Activated CD4-positive, CD25-positive, alpha-beta regulatory T cell treated with anti-CD3 and anti-CD28 coated beads, Interleukin-2, amount 50 U/mL, for 72 hours (primary cell): ENCODE measurements at regions not wholly inside any gene's neighbourhood (a gene's known extent, or its start where the extent isn't known, plus 50 kb on each side); places are given as distances from the start of the nearest gene placed in this dataset.

Source experiments
- DNase-seq: peaks from one replicate; pipeline ENCODE4 v3.0.0; 2021

GRCh38 chr6:26294302-26294701 lies 70.7 kb upstream of the BTN3A2 start:
- DNase-seq, result no peak

GRCh38 chr6:26295691-26296555 lies 69.1 kb upstream of the BTN3A2 start:
- DNase-seq, result no peak

GRCh38 chr6:26296556-26296856 lies 68.5 kb upstream of the BTN3A2 start:
- no peak for DNase-seq

- DNase-seq, result no peak
These were observed 67.9 kb upstream of the BTN3A2 start for GRCh38 chr6:26296857-26297648.

- no peak for DNase-seq
These were observed 65.5 kb upstream of the BTN3A2 start for GRCh38 chr6:26299286-26300042.

GRCh38 chr6:26300043-26300331 lies 65.0 kb upstream of the BTN3A2 start:
- no peak for DNase-seq

- DNase-seq, result no peak
These were observed 64.6 kb upstream of the BTN3A2 start for GRCh38 chr6:26300359-26300758.

- DNase-seq, result no peak
These were observed 64.2 kb upstream of the BTN3A2 start for GRCh38 chr6:26300828-26301227.

- no peak for DNase-seq
These were observed 63.4 kb upstream of the BTN3A2 start for GRCh38 chr6:26301638-26302037.

- no peak for DNase-seq
These were observed 61.9 kb upstream of the BTN3A2 start for GRCh38 chr6:26302941-26303559.

GRCh38 chr6:26304213-26304796 lies 60.7 kb upstream of the BTN3A2 start:
- no peak for DNase-seq

GRCh38 chr6:26304797-26305640 lies 60.0 kb upstream of the BTN3A2 start:
- DNase-seq, result peak; percentile 66

- DNase-seq, result no peak
These were observed 59.4 kb upstream of the BTN3A2 start for GRCh38 chr6:26305641-26305969.

GRCh38 chr6:26306232-26306631 lies 58.8 kb upstream of the BTN3A2 start:
- DNase-seq, result no peak

GRCh38 chr6:26307850-26308249 lies 57.1 kb upstream of the BTN3A2 start:
- DNase-seq, result no peak

- DNase-seq, result no peak
These were observed 55.3 kb upstream of the BTN3A2 start for GRCh38 chr6:26309731-26310142.

GRCh38 chr6:26311012-26311384 lies 54.0 kb upstream of the BTN3A2 start:
- DNase-seq, result peak; percentile 51

- DNase-seq, result peak; percentile 61
These were observed 53.5 kb upstream of the BTN3A2 start for GRCh38 chr6:26311385-26312095.

GRCh38 chr6:26312096-26312463 lies 52.9 kb upstream of the BTN3A2 start:
- DNase-seq, result no peak

- DNase-seq, result peak; percentile 84
These were observed 52.2 kb upstream of the BTN3A2 start for GRCh38 chr6:26312501-26313397.
